NCI-H526 treated with DMSO at 0.1 percent for 48 hours (cell line): ENCODE measurements at regions not wholly inside any gene's neighbourhood (a gene's known extent, or its start where the extent isn't known, plus 50 kb on each side); places are given as distances from the start of the nearest gene placed in this dataset.
"Not testable (repeated sequence)": the region's sequence is repeated elsewhere in the genome, so short reads cannot be mapped to it uniquely, and the experiment has no call there.

Source experiments
- DNase-seq: peaks from one replicate; lab custom pipeline; 2025; lab: John Stamatoyannopoulos, UW

GRCh38 chrY:19535697-19536096 is 208.8 kb downstream of the KDM5D start:
- not testable (repeated sequence) for DNase-seq

- no peak for DNase-seq
Observed at GRCh38 chrY:19521976-19522375, 222.6 kb downstream of the KDM5D start.

GRCh38 chrY:19503092-19503449 is 241.5 kb downstream of the KDM5D start:
- DNase-seq = no peak

- DNase-seq = no peak
Observed at GRCh38 chrY:19502169-19503091, 242.1 kb downstream of the KDM5D start.

- no peak for DNase-seq
Observed at GRCh38 chrY:19498556-19498955, 246.0 kb downstream of the KDM5D start.

- DNase-seq = no peak
Observed at GRCh38 chrY:19487494-19487893, 257.0 kb downstream of the KDM5D start.

- no peak for DNase-seq
Observed at GRCh38 chrY:19484997-19485396, 259.5 kb downstream of the KDM5D start.

GRCh38 chrY:19479141-19479540 is 265.4 kb downstream of the KDM5D start:
- DNase-seq = no peak

- DNase-seq = no peak
Observed at GRCh38 chrY:19477959-19478358, 266.6 kb downstream of the KDM5D start.

- no peak for DNase-seq
Observed at GRCh38 chrY:19465809-19466208, 278.7 kb downstream of the KDM5D start.

- DNase-seq = no peak
Observed at GRCh38 chrY:19456855-19457448, 287.6 kb downstream of the KDM5D start.

GRCh38 chrY:19433059-19433458 is 311.5 kb downstream of the KDM5D start:
- DNase-seq = no peak

GRCh38 chrY:19427736-19428518 is 316.6 kb downstream of the KDM5D start:
- DNase-seq = no peak

GRCh38 chrY:19427191-19427590 is 317.3 kb downstream of the KDM5D start:
- DNase-seq = not testable (repeated sequence)

- DNase-seq = no peak
Observed at GRCh38 chrY:19410980-19411766, 333.4 kb downstream of the KDM5D start.

GRCh38 chrY:19406246-19406645 is 338.3 kb downstream of the KDM5D start:
- DNase-seq = no peak

GRCh38 chrY:19405598-19405997 is 338.9 kb downstream of the KDM5D start:
- no peak for DNase-seq

- DNase-seq = no peak
Observed at GRCh38 chrY:19392876-19393275, 351.6 kb downstream of the KDM5D start.

GRCh38 chrY:19391922-19392321 is 352.6 kb downstream of the KDM5D start:
- DNase-seq = no peak

- DNase-seq = no peak
Observed at GRCh38 chrY:19365321-19365720, 379.2 kb downstream of the KDM5D start.

GRCh38 chrY:19357249-19357648 is 387.3 kb downstream of the KDM5D start:
- DNase-seq = no peak

- no peak for DNase-seq
Observed at GRCh38 chrY:19356735-19357134, 387.8 kb downstream of the KDM5D start.
